ENCODE measurements at regions not wholly inside any gene's neighbourhood (a gene's known extent, or its start where the extent isn't known, plus 50 kb on each side); places are given as distances from the start of the nearest gene placed in this dataset.

DNA sequence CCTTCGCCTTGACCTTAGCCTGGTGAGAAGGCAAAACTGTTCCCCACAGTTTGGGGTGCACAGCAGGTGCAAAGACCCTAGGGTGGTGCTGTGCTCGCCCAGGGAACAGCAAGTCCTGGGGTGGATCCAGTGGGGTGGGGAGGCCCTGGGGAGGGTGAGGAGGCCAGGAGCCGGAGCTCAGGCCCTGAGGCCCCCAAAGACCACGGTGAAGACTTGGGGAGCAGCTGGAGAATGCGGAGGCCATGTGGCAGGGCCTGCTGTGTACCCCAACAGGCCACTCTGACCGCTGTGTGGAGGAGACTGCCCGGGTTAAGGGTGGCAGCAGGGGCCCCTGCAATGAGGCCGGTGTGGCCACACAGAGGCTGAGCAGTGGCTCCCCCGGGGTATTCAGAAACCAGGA lies 101.1 kb upstream of the RTL6 start:
- H3K36me3 Mint-ChIP-seq = no peaks in the 10 kb centered on the region
- no peak for ATAC-seq
- no peak overlapping the region for H3K27ac Mint-ChIP-seq
- H3K9me3 Mint-ChIP-seq = no peaks in the 10 kb centered on the region
- ChIA-PET CTCF (interaction anchor here (0.9 to 1.0 kb wide), 2 partner anchors 25 to 27 kb away, joined by 3 read pairs; no protein-coding TSS in a partner anchor), POLR2A (no interaction called here)
- no peak overlapping the region for H3K4me3 Mint-ChIP-seq
- TF ChIP-seq, protein P1, sequence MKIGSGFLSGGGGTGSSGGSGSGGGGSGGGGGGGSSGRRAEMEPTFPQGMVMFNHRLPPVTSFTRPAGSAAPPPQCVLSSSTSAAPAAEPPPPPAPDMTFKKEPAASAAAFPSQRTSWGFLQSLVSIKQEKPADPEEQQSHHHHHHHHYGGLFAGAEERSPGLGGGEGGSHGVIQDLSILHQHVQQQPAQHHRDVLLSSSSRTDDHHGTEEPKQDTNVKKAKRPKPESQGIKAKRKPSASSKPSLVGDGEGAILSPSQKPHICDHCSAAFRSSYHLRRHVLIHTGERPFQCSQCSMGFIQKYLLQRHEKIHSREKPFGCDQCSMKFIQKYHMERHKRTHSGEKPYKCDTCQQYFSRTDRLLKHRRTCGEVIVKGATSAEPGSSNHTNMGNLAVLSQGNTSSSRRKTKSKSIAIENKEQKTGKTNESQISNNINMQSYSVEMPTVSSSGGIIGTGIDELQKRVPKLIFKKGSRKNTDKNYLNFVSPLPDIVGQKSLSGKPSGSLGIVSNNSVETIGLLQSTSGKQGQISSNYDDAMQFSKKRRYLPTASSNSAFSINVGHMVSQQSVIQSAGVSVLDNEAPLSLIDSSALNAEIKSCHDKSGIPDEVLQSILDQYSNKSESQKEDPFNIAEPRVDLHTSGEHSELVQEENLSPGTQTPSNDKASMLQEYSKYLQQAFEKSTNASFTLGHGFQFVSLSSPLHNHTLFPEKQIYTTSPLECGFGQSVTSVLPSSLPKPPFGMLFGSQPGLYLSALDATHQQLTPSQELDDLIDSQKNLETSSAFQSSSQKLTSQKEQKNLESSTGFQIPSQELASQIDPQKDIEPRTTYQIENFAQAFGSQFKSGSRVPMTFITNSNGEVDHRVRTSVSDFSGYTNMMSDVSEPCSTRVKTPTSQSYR (CRISPR knock-in tag; IDR thresholded peaks at IDR 0.05) = no peak
- TF ChIP-seq ZNF232 (CRISPR knock-in tag; IDR thresholded peaks at IDR 0.05) (no peak), SMAD4 (CRISPR knock-in tag; IDR thresholded peaks at IDR 0.05) (no peak), IRF2 (CRISPR knock-in tag; IDR thresholded peaks at IDR 0.05; ENCODE audit: borderline replicate concordance, low read depth) (no peak), PRRX2 (CRISPR knock-in tag; IDR thresholded peaks at IDR 0.05) (no peak), ZBTB21 (CRISPR knock-in tag; IDR thresholded peaks at IDR 0.05; ENCODE audit: borderline replicate concordance) (no peak), SP1 (CRISPR knock-in tag; conservative IDR thresholded peaks at IDR 0.05) (no peak)
- TF ChIP-seq, protein P2, sequence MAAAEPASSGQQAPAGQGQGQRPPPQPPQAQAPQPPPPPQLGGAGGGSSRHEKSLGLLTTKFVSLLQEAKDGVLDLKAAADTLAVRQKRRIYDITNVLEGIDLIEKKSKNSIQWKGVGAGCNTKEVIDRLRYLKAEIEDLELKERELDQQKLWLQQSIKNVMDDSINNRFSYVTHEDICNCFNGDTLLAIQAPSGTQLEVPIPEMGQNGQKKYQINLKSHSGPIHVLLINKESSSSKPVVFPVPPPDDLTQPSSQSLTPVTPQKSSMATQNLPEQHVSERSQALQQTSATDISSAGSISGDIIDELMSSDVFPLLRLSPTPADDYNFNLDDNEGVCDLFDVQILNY (CRISPR knock-in tag; IDR thresholded peaks at IDR 0.05) = no peak
- TF ChIP-seq, protein P3, sequence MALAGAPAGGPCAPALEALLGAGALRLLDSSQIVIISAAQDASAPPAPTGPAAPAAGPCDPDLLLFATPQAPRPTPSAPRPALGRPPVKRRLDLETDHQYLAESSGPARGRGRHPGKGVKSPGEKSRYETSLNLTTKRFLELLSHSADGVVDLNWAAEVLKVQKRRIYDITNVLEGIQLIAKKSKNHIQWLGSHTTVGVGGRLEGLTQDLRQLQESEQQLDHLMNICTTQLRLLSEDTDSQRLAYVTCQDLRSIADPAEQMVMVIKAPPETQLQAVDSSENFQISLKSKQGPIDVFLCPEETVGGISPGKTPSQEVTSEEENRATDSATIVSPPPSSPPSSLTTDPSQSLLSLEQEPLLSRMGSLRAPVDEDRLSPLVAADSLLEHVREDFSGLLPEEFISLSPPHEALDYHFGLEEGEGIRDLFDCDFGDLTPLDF (CRISPR knock-in tag; IDR thresholded peaks at IDR 0.05) = no peak
- TF ChIP-seq, protein P4, sequence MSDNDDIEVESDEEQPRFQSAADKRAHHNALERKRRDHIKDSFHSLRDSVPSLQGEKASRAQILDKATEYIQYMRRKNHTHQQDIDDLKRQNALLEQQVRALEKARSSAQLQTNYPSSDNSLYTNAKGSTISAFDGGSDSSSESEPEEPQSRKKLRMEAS (CRISPR knock-in tag; IDR thresholded peaks at IDR 0.05) = no peak
- H3K4me1 Mint-ChIP-seq = peaks cover 16% of the 10 kb centered on the region
- H3K27me3 Mint-ChIP-seq (ENCODE audit: low read depth) = peaks cover 2% of the 10 kb centered on the region
- no peak for DNase-seq (ENCODE audit: low spot score)

DNA sequence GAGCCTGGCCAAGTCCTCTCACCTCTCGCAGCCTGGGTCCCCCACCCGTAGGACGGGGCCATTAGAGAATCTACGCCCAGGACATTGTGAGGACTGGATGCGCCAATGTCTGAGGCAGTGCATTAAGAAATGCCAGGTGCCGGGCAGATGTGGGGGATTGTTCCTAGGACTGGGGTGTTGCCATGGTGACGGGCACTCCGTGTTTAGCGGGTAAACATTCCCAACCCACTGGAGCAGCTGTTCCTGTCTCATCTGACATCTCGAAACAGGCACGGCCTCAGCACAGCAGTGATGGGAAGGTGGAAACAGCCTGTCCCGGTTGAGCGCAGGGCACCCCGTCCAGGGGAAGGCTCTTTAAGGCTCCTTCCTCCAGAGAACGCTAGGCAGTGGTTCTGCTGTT lies 99.6 kb upstream of the RTL6 start:
- no peaks in the 10 kb centered on the region for H3K9me3 Mint-ChIP-seq
- no peak for ATAC-seq
- H3K36me3 Mint-ChIP-seq = no peaks in the 10 kb centered on the region
- H3K4me1 Mint-ChIP-seq = peaks cover 16% of the 10 kb centered on the region
- H3K27me3 Mint-ChIP-seq (ENCODE audit: low read depth) = peaks cover 2% of the 10 kb centered on the region
- POLR2A ChIA-PET = no interaction called here
- H3K27ac Mint-ChIP-seq = no peak overlapping the region
- no peak for DNase-seq (ENCODE audit: low spot score)
- no peak overlapping the region for H3K4me3 Mint-ChIP-seq
- TF ChIP-seq ZNF263 (CRISPR knock-in tag; IDR thresholded peaks at IDR 0.05; ENCODE audit: low read depth) (no peak), NFATC4 (CRISPR knock-in tag; IDR thresholded peaks at IDR 0.05) (no peak), EMX1 (CRISPR knock-in tag; IDR thresholded peaks at IDR 0.05) (no peak)
- TF ChIP-seq, protein P5, sequence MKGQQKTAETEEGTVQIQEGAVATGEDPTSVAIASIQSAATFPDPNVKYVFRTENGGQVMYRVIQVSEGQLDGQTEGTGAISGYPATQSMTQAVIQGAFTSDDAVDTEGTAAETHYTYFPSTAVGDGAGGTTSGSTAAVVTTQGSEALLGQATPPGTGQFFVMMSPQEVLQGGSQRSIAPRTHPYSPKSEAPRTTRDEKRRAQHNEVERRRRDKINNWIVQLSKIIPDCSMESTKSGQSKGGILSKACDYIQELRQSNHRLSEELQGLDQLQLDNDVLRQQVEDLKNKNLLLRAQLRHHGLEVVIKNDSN (CRISPR knock-in tag; IDR thresholded peaks at IDR 0.05) = no peak
- TF ChIP-seq, protein P6, sequence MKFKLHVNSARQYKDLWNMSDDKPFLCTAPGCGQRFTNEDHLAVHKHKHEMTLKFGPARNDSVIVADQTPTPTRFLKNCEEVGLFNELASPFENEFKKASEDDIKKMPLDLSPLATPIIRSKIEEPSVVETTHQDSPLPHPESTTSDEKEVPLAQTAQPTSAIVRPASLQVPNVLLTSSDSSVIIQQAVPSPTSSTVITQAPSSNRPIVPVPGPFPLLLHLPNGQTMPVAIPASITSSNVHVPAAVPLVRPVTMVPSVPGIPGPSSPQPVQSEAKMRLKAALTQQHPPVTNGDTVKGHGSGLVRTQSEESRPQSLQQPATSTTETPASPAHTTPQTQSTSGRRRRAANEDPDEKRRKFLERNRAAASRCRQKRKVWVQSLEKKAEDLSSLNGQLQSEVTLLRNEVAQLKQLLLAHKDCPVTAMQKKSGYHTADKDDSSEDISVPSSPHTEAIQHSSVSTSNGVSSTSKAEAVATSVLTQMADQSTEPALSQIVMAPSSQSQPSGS (CRISPR knock-in tag; IDR thresholded peaks at IDR 0.05; ENCODE audit: borderline replicate concordance, low read depth) = no peak
- CTCF ChIA-PET = no interaction called here

DNA sequence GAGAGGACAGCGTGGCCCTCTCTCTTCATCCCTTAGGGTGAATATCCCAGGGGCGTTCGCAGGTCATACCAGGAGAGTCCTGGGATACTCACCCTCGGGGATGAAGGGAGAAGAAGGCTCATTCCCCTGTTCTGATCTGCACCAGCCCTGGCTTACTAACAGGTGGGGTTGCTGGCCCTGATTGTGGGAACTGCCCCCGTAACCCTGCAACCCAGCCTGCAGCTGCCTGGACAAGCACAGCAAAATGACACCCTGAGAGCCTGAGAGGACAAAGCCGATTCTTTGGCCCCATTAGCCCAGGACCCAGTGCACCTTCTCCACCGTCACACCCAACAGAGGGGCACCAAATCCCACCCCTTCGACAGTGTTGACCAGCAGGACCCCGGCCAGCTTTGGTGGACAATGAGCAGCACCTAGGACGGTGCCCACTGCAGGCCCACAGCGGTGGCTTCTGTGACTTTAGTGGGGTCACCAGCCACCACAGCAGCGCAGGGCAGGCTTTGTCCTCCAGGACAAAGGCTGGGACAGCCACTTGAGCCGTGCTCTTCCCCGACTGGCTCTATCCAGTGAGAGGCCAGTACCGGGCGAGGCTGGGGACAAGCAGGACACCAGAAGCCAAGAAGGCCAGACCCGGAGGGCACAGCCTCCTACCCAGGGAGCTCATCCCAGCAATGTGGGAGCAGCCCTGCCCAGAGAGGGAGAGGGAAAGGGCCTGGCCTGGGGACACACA lies 98.5 kb upstream of the RTL6 start:
- no peak for ATAC-seq
- TF ChIP-seq KAT7 (CRISPR knock-in tag; IDR thresholded peaks at IDR 0.05; ENCODE audit: borderline replicate concordance) (no peak), ETV6 (CRISPR knock-in tag; IDR thresholded peaks at IDR 0.05) (no peak), ESRRA (CRISPR knock-in tag; IDR thresholded peaks at IDR 0.05; ENCODE audit: borderline replicate concordance) (no peak), NFYB (CRISPR knock-in tag; conservative IDR thresholded peaks at IDR 0.05; ENCODE audit: low read depth) (no peak), MXD4 (CRISPR knock-in tag; IDR thresholded peaks at IDR 0.05; ENCODE audit: borderline replicate concordance) (no peak), NFE2L1 (CRISPR knock-in tag; IDR thresholded peaks at IDR 0.05) (no peak), HMGA2 (CRISPR knock-in tag; IDR thresholded peaks at IDR 0.05) (no peak), ATF1 (CRISPR knock-in tag; IDR thresholded peaks at IDR 0.05) (no peak), IRF2 (CRISPR knock-in tag; IDR thresholded peaks at IDR 0.05; ENCODE audit: borderline replicate concordance, low read depth) (no peak)

More for the DNA sequence above, 98.5 kb upstream of the RTL6 start:
- Mint-ChIP-seq H3K36me3 (no peaks in the 10 kb centered on the region), H3K9me3 (no peaks in the 10 kb centered on the region), H3K4me3 (no peak overlapping the region), H3K27me3 (ENCODE audit: low read depth) (no peaks in the 10 kb centered on the region; the same call in 1 of the 2 replicates), H3K4me1 (peaks cover 16% of the 10 kb centered on the region), H3K27ac (no peak overlapping the region)
- DNase-seq (ENCODE audit: low spot score) = no peak
- POLR2A ChIA-PET = no interaction called here
- CTCF ChIA-PET = no interaction called here

All from WTC11 (cell line).